GM12864 (cell line): ENCODE measurements at regions not wholly inside any gene's neighbourhood (a gene's known extent, or its start where the extent isn't known, plus 50 kb on each side); places are given as distances from the start of the nearest gene placed in this dataset.

Experiments used
- DNase-seq: peaks from one replicate; pipeline ENCODE4 v3.0.0-alpha.2; 2011; ENCODE audit warnings: low read depth
- H3K4me3 ChIP-seq: 2 replicates; pipeline ENCODE4 v1.5.1; 2011; ENCODE audit warnings: mild to moderate bottlenecking, low read depth, low read length, control low read depth
- TF ChIP-seq, protein P1 (sequence below): IDR thresholded peaks from 2 replicates; pipeline ENCODE4 v1.5.1; 2011; ENCODE audit warnings: low read depth, mild to moderate bottlenecking, moderate library complexity, low read length, control low read depth, inconsistent platforms; ENCODE audit errors: missing control alignments

DNA sequence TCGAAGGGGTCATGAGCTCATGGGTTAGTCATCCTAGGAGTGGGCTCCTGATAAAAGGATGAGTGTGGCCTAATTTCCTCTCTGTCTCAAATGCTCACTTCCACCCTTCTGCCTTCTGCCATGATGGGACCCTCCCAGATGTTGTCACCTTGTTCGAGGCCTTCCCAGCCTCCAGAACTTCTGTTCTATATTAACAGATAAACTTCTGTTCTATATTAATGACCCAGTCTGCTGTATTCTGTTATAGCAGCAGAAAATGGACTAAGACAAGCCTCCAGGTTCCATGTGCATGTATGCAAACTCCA lies 583.2 kb downstream of the GLRX3 start:
- TF ChIP-seq, protein P1, sequence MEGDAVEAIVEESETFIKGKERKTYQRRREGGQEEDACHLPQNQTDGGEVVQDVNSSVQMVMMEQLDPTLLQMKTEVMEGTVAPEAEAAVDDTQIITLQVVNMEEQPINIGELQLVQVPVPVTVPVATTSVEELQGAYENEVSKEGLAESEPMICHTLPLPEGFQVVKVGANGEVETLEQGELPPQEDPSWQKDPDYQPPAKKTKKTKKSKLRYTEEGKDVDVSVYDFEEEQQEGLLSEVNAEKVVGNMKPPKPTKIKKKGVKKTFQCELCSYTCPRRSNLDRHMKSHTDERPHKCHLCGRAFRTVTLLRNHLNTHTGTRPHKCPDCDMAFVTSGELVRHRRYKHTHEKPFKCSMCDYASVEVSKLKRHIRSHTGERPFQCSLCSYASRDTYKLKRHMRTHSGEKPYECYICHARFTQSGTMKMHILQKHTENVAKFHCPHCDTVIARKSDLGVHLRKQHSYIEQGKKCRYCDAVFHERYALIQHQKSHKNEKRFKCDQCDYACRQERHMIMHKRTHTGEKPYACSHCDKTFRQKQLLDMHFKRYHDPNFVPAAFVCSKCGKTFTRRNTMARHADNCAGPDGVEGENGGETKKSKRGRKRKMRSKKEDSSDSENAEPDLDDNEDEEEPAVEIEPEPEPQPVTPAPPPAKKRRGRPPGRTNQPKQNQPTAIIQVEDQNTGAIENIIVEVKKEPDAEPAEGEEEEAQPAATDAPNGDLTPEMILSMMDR = no peak
- DNase-seq = no peak
- H3K4me3 ChIP-seq = no peak overlapping the region

DNA sequence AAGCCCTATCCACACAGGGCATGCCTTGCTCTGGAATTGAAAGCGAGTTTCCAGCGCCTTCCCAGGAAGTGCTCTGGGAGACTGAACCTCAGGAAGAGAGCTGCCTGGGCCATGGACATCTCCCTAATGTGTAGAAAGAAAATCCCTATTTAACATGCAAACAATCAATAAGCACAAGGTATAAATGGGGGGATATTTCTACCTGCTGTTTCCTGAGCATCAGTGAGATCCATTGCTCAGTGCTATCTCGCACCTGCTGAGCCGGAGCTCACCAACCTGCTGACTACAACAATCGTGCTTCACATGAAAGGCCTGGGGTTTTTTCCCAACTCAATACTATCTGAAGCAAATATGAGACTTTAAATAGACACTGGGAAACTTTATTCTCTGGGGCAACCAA lies 584.0 kb downstream of the GLRX3 start:
- TF ChIP-seq, protein P1 = no peak
- H3K4me3 ChIP-seq = no peak overlapping the region
- DNase-seq = no peak

DNA sequence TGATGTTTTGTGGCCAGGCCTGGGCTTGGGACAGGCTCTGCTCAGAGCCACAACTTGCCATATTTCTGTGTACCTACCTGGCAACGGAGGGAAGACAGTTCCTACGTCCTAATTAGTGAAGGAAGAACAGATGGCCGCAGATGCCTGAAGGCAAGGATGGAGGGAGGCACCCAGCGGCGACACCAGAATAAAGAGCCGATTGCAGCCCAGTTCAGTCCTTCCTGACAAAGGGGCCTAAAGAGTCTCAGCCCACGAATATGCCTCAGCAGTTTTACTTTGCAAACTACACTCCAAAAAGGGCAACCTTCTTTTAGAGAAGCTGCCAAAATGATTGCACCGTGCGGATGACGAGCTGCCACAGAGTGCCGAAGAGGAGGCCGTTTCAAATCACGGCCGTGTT lies 585.8 kb downstream of the GLRX3 start:
- TF ChIP-seq, protein P1 = no peak
- no peak for DNase-seq
- no peak overlapping the region for H3K4me3 ChIP-seq

DNA sequence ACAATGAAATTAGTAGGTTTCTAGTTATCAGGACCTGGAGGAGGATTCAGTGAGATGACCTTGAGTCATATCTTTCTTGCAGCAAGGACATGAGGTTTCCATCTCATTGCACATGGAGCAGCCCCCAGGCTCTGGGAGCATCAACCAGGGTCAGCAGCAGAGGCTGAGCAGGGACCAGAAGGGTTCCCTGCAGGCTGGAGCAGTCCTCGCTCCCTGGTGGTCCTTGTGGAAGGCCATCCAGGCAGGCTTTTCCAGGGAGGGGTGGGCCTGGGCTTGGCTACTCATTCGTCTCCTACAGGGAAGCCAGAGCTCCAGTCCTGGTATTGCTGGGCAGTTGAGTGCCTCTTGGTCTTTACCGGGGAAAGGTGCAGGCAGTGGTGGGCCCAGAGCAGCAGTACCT lies 587.5 kb downstream of the GLRX3 start:
- TF ChIP-seq, protein P1 = no peak

DNA sequence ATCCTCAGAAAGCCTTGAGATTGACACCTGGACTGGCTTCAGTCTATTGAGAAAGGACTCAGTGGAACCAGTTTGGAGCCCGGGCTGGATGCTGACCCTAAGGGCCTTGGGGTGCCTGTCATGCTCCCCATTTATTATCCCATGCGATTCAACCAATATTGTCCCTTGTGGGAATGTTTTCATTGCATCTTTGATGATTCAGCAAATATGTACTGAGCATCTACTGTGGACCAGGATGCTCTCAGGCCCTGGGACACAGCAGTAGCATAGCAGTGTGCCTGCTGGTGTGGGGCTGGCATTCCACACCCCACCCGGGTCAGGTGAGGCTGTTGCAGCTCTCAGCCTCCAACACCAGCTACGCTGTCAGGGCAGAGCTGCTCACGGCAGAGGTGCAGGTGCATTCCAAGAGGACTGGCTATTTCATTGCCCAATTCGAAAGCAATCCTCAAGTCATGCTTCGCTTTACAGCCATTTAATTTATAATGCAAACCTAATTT lies 586.0 kb downstream of the TCERG1L start:
- TF ChIP-seq, protein P1 = no peak
- DNase-seq = no peak
- no peak overlapping the region for H3K4me3 ChIP-seq

More for the DNA sequence above, 587.5 kb downstream of the GLRX3 start:
- DNase-seq = no peak
- no peak overlapping the region for H3K4me3 ChIP-seq

DNA sequence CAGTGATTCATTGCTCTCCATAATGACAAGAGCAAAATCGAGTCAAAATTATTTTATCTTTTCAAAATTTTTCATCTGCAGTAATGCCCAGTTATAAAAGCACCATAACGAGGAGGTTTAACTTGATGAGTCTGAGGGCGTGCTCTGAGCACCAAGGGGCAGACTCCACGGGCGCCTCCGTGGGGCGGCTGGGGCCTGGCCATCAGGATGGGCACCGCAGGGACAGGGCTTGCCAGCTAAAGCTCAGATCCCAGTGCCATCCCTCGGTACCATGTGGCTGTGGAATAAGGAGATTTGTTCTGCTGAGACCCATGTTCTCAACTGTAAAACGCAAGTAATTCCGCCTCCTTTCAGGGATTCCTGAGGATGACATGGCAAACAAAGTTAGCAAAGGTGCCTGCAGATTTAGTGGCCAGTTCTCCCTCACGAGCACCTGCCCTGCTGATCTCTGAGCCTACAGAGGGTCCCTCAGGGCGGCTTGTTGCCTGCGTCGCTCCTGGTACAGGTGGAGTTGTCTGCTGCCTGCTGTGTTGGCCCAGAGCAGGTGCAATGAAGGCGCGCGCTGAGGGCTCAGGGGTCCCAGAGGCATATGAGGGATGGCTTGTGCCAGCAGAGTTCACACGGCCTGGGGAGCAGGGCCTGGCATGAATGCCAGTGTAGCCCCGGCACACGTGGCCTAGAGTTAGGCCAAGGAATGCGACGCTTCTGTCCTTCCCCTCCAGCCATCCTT lies 584.4 kb downstream of the TCERG1L start:
- TF ChIP-seq, protein P1 = no peak
- H3K4me3 ChIP-seq = no peak overlapping the region
- DNase-seq = no peak

DNA sequence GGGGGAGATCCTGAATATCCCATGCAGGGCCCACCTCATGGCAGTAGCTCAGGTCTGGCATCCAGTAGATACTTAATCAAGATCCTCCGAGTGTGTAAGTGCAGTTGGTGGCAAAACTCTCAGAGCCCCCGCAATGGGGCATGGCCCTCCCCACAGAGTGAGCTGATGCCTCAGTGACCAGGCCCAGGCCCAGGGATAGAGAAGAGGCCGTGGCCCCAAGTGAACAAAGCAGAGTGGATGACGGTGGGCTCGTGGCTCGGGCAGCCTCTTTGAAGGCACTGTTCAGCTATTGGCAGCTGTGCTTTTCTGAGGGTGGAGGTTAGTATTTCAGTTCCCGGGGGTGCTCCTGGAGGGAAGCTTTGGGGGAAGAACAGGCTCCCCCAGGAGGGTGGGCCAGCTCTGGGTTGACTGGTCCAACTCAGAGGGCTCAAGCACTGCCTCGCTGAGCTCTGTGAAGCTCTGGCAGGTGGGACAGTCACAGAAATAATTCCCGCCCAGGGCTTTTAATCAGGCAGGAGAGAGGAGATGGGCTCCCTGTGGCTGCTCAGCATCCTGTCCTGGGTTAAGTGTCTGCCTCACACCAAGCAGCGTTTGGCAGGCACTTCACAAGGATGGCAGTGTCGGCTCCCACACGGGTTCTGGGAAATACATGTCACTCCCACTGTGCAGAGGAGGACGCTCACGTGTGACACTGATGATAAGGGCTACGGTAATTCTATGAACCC lies 583.6 kb downstream of the TCERG1L start:
- TF ChIP-seq, protein P1 = no peak
- H3K4me3 ChIP-seq = no peak overlapping the region

More for the DNA sequence above, 583.6 kb downstream of the TCERG1L start:
- no peak for DNase-seq
